ENCODE measurements at regions not wholly inside any gene's neighbourhood (a gene's known extent, or its start where the extent isn't known, plus 50 kb on each side); places are given as distances from the start of the nearest gene placed in this dataset.
A peak's percentile ranks its signal among the peaks of the same experiment; 100 is the strongest.

- DNase-seq (ENCODE audit: low spot score) = peak; percentile 40
These were observed 103.4 kb downstream of the QRFPR start for GRCh38 chr4:121277194-121278105.

GRCh38 chr4:121273191-121273590 is 107.6 kb downstream of the QRFPR start:
- DNase-seq (ENCODE audit: low spot score) = no peak

DNA sequence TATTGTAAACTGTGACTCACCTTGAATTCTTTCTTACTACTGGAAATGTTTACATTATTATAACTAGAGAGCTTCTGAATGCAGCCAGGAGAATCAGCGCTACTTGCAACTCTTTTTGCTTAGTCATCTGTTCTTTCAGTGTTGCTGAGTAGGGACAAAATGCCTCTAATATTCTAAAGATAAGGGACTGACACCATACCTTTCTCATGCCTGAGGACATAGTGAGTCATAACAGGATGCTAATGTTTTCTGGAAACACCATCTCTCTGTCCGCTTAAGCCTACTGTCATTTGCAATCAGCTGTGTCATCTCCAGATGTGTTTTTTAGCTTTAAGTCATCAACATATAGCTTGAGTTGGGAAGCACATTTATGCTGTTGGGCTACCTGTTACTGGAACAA is 108.3 kb downstream of the QRFPR start:
- peak; percentile 35 for DNase-seq (ENCODE audit: low spot score)

- peak; percentile 26 for DNase-seq (ENCODE audit: low spot score)
These were observed 106.3 kb upstream of the TNIP3 start for GRCh38 chr4:121270389-121270788.

GRCh38 chr4:121269001-121269400 is 104.9 kb upstream of the TNIP3 start:
- no peak for DNase-seq (ENCODE audit: low spot score)

DNA sequence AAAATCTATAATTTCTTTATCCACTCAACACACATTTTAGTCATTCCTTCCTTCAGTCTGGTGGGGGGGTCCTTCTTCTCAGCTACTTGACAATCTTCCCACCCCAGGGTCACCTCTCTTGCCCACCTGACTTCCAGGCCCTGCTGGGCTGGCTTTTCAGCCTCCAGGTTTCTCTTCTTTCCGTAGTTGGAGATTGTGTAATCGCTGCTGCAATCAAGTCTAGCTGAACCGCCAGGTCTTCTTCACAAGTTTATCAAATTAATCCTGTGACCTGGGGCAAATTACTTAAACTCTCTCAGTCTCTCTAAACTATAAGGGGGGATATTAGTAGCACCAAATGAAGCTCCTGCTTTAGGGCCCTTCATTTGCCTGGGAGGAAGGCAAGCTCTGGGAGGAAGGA is 102.9 kb upstream of the TNIP3 start:
- no peak for DNase-seq (ENCODE audit: low spot score)

DNA sequence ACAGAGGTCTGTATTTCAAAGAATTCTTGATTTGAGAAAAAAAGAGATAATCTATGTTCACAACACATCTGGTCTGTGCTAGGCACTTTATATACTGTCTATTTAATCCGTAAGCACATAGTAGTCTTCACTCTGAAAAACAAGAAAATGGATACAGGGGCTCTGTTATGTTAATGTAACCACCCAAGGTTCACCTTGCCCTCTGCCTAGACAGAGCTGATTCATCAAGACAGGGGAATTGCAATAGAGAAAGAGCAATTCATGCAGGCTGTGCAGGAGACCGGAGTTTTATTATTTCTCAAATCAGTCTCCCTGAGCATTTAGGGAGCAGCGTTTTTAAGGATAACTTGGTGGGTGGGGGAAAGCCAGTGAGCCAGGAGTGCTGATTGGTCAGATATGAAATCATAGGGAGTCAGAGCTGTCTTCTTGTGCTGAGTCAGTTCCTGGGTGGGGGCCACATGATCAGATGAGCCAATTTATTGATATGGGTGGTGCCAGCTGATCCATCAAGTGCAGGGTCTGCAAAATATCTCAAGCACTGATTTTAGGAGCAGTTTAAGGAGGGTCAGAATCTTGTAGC is 92.9 kb upstream of the TNIP3 start:
- DNase-seq (ENCODE audit: low spot score) = no peak

GRCh38 chr4:121255986-121256750 is 92.0 kb upstream of the TNIP3 start:
- DNase-seq (ENCODE audit: low spot score) = peak; percentile 81

GRCh38 chr4:121253961-121254360 is 89.8 kb upstream of the TNIP3 start:
- no peak for DNase-seq (ENCODE audit: low spot score)

DNA sequence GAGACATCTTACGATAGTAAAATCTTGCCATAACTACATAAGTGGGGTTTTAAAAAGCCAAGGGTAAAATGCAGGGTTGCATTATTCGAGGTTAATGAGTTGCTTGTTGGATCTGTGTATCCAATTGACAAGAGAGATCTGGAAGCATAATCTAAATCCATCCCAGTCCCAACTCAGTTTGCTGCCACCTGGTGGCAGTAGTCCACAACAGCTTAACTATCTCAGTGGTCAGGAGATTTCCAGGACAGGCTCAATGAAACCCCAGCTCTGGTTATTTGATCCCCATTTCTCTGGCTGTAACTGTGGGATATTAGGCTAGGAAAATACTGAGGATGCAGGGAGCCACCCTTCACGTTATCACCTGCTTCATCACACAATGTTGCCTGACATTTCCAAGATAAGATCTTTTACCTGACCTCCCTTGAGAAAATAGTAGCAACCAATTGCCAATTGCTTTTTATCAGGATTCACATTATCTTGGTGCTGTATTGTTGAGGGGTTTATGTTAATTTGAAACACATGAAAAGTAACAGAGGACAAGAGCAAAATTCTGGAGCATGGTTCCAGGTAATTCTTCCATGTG is 88.2 kb upstream of the TNIP3 start:
- DNase-seq (ENCODE audit: low spot score) = peak; percentile 65

DNA sequence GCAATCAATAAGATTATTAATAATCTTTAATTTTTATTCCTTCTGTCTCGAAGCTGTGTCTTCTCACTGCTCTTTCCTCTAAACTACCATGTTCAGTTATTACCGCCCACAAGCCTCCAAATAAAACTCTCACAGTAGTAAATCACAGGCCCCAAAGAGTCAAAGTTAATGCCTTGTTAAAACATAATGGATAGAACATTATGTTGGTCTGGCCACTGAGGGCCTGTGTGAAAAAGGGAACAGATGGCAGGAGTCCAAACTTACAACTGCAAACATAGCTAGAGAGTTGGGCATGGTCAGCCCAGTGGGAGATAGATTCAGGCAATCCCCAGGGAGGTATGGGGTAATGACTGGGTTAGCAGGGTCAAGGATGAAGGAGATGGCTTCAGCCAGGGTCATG is 84.6 kb upstream of the TNIP3 start:
- no peak for DNase-seq (ENCODE audit: low spot score)

DNA sequence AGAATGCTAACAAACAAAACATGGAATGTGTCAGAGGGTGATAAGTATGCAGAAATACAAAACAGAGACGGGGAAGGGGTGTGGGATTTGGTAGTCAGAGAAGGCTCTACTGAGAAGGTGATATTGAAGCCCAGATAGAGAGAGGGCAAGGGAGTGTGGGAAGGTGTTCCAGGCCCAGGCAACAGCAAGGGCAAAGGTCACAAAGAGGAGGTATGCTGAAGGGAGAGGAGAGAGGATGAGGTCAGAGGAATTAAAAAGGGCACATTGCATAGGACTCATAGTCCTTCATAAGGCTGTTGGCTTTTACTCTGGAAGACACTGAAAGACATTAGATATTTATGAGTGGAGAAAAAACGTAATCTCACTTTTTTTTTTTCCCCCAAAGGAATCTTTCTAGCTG is 82.6 kb upstream of the TNIP3 start:
- no peak for DNase-seq (ENCODE audit: low spot score)

- no peak for DNase-seq (ENCODE audit: low spot score)
These were observed 79.4 kb upstream of the TNIP3 start for GRCh38 chr4:121243485-121243884.

DNA sequence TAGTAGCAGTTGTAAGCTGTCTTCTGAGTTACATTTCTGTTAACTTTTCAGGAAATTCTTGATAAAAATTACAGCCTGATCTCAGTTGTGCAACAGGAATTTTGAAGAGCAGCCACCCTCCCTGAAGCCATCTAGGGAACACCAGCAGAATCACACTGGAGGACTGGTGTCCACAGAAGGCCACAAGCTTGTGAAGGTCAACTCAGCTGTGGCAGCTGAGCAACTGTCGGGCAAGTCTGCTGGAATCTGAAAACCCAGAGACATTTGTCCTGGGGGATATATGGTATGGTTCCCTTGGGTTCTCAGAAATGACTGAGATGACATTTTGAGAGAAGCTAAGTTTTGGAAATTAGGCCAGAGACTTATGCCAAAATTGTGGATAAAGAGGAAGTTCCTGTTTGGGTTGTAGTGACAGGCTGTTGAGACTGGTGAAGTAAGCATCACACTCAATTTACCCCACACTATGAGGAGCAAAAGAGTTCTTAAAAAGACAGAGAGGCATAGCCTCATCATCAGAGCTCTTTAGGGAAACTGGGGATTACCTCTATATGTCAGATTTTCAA is 78.1 kb upstream of the TNIP3 start:
- DNase-seq (ENCODE audit: low spot score) = no peak

DNA sequence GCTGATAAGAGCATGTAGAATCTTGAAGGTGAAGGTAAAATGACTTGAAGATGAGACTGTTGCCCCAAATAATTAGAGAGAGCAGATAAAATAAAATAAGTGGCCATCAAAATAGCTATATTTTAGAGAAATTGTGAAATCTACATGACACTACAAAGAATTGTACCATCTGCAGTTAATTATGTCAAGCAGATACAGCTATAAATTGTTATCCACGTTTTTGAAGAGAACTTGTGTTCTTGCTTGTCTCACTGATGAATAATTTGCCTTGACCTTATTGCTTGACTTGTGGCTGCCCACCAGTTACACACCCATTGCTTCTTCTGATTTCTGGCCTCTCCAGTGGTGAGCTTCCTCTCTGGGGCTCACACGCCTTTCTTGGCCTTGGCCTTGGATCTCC is 75.8 kb upstream of the TNIP3 start:
- no peak for DNase-seq (ENCODE audit: low spot score)

- DNase-seq (ENCODE audit: low spot score) = no peak
These were observed 74.3 kb upstream of the TNIP3 start for GRCh38 chr4:121238461-121238860.

DNA sequence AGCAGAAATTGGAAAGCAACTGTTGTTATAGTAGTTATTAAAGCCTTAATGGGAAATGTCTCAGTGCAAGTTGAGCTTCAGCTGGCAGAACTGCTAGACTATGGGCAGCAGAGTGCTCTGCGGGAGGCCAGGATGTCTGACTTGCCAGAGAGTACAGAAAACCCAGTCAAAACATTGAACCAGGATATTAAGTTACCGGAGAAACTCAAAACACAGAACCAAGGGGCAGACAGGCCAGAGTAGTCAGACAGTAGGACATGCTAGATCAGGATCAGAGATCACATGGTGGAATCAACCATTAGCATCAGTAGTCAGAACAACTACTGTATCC is 72.9 kb upstream of the TNIP3 start:
- DNase-seq (ENCODE audit: low spot score) = no peak

DNA sequence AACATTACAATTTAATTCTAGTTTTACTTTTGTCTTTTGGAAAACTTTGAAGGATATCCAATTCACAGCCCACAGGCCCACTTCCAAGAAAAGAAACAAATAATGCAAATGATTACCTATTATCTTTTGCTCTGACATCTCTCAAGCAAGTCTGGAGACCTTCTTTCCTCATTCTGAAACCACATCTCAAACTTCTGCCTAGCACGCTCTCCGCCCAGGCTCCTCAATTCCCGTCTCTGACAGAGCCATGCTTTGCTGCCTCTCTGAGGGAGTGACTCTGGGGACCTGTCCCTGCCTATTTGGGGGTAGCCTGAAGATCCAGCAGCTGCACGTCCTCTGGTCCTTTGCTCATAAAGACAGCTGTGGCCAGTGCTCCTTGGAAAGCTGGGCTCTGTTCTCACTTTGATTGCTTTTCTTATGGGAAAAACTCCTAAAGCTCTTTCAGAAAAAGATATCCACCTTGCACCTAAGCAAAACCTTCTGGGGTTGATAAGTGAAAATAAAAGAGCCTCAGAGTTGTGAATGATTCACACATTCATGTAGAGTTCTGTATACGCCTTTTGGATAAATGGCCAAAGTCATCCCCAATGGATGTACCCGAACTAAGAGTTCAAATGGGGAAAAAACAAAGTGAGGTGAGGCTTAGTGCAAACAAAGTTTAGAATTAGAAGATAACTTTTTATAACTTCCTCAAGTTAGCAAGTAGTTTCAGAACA is 72.4 kb upstream of the TNIP3 start:
- no peak for DNase-seq (ENCODE audit: low spot score)

GRCh38 chr4:121233982-121234381 is 69.9 kb upstream of the TNIP3 start:
- DNase-seq (ENCODE audit: low spot score) = no peak

- DNase-seq (ENCODE audit: low spot score) = no peak
These were observed 65.9 kb upstream of the TNIP3 start for GRCh38 chr4:121229993-121230392.

- no peak for DNase-seq (ENCODE audit: low spot score)
These were observed 64.7 kb upstream of the TNIP3 start for GRCh38 chr4:121228848-121229247.

DNA sequence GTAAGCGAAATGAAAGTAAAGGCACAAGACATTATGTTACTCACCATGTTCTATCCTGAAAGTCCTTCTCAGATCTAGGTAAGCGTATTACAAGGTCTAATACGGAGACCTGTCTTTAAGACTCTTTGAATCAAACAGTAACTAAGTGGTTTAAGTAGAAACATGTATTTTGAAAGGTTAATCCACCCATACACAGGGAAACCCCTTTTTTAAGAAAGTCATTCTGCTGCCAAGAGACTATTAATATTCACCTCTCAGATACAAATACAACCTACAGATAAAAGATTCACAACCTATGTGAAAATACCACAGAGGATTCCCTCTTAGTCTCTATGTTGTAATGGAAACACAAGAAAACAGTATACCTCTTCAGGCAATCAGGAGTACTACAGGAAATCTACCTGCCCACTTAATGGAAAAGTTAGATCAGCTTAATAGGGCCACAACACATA is 63.2 kb upstream of the TNIP3 start:
- no peak for DNase-seq (ENCODE audit: low spot score)

Data from kidney tubule cell (primary cell).